Stimulated activated CD8-positive, alpha-beta memory T cell treated with anti-CD3 and anti-CD28 coated beads, Interleukin-4, amount 100 ng/mL, for 24 hours (primary cell): ENCODE measurements at regions not wholly inside any gene's neighbourhood (a gene's known extent, or its start where the extent isn't known, plus 50 kb on each side); places are given as distances from the start of the nearest gene placed in this dataset.
"Not testable (repeated sequence)": the region's sequence is repeated elsewhere in the genome, so short reads cannot be mapped to it uniquely, and the experiment has no call there.

Experiments
- DNase-seq: peaks from one replicate; pipeline ENCODE4 v3.0.0-alpha.2; 2020; ENCODE audit warnings: low read depth

- no peak for DNase-seq
Measured at GRCh38 chr5:87751824-87752223, 339.1 kb upstream of the CCNH start.

- no peak for DNase-seq
Measured at GRCh38 chr5:87746891-87747377, 334.2 kb upstream of the CCNH start.

DNA sequence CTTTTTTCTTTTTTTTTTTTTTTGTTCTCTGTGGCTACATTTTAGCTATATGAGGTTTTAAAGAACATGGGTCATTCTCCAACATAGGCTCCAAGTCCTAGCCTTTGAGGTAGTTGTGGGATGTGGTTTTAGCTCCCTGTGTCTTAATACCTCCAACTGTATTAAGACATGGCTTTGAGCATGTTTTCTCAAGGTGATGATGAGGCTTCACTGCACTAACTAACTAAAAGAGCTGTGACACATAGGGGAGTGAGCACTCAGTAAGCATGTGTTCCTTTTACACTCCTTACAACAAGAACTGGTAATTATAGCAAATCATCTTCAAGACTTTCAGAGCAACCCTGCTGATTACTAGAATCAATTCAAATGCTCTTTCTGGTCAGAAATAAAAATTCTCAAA is 333.6 kb upstream of the CCNH start:
- no peak for DNase-seq

DNA sequence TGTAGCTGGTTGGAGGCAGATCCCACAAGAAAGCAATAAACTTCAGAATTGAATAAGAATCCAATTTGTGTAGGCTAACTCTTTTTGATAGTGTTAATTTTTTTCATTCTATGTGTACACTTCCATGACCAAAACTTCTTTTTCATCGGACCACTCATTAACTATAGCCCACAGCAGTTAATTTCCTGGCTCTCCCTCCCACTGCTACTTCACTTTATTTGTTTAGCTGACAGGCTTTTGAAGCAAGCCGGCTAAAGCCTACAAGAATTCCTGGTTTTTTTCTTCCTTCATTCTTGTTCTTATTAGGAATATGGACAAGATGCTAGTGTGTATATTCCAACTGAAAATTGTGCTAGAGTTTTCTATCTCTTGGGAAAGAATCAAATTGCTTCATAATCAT is 329.2 kb upstream of the CCNH start:
- no peak for DNase-seq

GRCh38 chr5:87735923-87736322 is 323.2 kb upstream of the CCNH start:
- DNase-seq = no peak

DNA sequence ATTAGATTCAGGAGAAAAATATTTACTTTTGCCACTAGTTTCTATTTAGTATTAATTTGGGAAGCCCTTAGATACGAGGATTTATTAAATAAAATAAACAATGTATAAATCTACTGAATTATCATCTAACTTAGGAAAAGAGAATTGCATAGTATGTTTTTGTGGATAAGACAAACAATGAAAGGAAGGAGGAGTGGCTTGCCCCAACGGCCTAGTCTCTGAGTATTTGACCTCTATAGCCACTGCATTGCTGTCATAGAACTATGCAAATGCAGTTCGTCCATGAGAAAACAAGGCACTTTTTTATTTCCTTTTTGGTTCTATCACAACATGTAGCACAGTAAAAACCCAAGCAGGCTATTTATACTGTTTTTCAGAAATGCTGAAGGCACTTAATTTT is 321.2 kb upstream of the CCNH start:
- no peak for DNase-seq

DNA sequence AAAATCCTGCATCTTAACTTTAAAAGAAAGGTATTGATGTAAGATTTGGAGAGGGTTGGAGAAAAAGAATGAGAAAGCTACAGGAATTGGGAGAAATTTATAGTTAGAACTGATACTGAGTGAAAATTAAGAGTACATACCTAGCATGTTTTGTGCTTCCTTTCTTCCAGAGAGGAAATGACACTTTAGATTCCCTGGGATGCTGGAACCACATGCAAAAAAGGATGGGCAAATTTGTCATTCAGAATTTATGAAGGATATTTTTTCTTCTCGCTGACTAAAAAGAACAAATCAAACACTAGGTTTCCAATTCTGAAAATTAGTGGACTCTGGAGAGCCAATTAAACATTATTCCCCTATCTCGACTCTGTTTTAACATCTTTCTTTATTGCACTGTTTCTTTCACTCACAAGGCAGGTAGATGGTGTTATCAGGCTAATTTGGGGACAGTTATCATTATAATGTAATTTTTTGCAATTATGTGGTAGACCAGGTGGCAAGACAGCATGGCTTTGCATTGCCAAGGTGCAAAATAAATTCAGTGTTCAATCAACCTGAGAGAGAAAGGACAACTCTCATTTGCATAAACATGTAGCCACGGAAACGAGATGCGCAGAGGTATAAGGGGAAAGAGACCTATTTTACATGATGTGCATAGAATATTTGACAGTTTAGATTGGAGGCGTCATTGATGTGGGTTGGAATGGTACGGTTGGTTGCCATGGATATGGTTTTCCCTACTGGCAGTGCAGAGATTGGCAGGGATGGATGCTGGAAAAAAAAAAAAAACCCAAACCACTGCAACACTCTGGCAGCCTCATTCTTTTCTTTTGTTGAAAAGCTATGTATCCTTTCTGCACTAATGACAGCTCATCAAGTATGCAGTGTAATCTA is 320.4 kb upstream of the CCNH start:
- no peak for DNase-seq

DNA sequence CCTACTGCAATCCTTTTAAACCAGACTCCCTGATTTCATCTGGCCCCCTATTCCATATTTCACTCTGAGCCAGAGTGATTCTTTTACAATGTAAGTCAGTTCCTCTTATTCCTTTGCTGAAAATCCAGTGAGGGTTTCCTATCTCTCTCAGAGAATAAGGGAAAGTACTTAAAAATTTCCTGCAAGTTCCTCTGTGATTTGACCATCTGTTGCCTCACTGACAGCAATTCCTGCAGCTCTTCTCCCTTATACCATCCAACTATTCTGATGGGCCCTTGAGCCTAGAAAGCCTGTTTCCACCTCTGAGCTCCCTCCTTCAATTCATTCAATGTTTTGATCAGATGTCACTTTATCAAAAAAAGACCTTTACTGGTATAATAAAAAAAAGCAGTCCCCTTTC is 317.1 kb upstream of the CCNH start:
- no peak for DNase-seq

DNA sequence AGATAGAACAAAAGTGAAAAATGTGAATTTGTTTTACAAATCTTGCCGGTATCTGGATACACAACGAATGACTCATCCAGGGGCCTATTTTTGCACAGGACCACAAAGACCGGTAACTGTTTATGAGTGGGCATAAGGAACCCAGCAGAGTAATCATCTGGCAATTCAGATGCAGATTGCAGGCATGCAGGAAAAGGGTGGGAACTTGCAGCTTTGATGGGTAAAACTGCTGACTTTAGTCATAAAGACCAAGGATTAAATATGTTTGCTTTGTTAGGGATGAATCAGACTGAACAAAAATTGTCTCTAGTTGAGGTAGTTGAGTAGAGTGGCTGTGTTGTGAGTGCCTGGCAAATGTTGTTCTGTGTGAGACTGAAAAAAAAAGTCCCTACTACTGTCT is 309.6 kb upstream of the CCNH start:
- no peak for DNase-seq

- not testable (repeated sequence) for DNase-seq
Measured at GRCh38 chr5:87718224-87718925, 305.6 kb upstream of the CCNH start.

DNA sequence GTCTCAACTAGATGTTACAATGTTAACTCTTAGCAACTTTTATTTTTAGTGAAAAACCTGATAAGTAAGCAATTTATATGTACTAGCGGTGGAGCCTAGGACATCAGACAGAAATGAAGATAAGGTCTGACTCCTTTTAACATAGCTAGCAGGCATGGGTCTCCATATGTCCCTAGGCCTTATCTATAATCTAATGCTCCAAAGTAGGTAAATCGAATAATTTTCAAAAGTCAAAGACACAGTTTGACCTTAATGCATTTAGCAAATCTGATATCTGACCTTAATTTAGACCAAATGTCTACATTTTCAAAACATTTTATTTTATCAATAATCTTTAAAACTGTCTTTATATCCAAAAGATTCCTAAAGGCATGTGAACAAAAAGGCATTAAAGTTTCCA is 305.0 kb upstream of the CCNH start:
- DNase-seq = no peak

GRCh38 chr5:87705876-87706275 is 293.1 kb upstream of the CCNH start:
- no peak for DNase-seq

DNA sequence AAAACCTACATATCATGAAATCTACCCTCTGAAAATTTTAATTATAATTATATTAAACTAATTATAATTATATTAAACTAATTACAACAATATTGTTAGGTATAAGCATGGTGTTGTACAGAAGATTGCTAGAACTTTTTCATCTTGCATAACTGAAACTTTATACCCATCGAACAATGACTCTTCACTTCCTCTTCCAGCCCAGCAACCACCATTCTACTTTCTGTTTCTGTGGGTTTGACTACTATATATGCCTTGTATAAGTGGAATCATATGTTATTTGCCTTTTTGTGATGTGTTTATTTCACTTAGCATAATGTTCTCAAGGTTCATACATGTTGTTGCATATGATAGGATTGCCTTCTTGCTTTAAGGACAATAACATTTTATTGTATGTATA is 274.2 kb upstream of the CCNH start:
- DNase-seq = no peak

GRCh38 chr5:87686018-87686417 is 273.3 kb upstream of the CCNH start:
- DNase-seq = no peak

GRCh38 chr5:87674235-87674634 is 261.5 kb upstream of the CCNH start:
- no peak for DNase-seq

DNA sequence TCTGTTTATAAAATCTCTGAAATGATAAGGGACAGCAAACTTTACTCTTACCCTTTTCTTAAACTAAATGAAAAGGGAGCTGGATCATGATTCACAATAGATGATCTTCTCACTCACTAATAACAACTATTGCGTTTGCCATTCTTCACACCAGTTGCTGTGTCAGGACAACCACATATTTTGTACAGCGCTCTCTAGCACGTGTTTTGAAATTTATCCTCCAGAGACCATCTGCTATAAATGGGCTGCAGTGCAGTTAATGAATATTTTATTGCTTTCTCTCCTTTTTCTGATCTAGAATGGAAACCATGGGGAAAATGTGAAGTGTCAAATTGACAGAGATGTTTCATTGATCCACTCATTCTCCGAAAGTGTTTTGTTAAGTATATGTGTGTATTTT is 258.4 kb upstream of the CCNH start:
- DNase-seq = no peak

DNA sequence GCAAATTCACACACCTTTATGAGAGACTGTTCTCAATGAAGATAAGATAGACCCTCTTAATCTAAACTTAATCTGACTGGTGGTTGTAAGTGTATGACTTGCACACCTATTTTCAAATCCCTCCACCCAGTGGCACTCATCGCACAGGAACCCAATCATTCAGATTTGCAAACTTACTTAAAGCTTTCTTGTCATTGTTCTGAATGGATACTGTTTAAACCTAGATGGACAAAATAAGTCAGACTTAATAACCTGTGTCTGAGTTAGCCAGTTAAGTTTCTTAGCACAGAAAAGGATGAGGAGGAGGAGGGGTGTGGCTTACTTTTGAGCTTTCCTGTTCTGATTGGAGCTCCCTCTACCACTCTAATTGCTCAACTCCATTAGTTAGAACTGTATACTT is 252.4 kb upstream of the CCNH start:
- DNase-seq = no peak

DNA sequence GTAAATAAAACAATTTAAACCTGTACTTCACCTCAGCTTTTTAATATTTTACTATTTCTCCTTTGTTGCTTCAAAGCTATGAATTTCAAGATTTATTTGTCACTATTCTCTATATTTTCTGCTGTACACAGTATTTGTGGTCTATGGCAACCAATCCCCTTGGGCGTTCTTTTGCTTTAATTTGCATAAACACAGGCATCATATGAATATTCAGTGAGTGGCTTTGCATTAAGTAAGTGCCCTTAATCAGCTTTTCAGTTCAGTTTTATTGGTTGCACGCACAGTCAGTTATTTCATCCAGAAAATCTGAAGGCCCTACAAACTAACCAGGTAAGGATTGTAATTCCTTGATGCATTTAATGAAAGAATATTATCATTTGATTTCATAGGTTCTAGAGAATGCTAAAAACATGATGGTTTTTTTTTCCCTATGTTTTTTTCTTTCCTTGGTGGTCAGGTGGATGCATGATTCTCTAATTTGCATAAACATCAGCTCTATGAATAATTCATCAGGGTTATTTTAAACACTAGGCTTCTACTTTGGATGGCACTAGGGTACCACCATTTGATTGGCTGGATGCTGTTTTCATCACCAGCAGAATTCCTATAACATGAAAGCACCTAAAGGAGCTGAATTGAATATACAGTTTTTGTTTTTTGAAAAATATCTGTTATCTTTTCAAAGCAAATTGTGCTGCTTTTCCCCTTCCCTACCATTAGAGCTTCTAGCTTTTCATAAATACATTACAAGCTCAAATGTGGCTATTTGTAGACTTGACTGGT is 249.2 kb upstream of the CCNH start:
- no peak for DNase-seq

DNA sequence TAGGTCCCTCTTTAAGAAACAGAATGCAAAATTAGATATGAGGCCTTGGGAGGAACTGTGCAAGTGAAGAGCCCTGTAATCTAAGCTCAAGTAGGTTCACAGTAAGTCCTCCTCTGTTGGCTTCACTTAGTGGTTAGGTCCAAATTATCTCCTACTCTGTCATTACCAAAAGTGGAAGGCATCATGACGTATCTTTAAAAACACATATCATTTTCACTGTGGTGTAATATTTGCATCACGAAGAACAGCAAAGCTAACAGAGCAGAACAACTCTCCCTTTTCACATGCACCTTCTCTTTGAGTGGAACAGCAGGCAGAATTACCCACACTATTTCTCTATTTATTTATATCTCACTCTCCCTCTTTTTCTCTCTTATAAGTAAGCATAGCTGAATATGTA is 240.5 kb upstream of the CCNH start:
- no peak for DNase-seq

DNA sequence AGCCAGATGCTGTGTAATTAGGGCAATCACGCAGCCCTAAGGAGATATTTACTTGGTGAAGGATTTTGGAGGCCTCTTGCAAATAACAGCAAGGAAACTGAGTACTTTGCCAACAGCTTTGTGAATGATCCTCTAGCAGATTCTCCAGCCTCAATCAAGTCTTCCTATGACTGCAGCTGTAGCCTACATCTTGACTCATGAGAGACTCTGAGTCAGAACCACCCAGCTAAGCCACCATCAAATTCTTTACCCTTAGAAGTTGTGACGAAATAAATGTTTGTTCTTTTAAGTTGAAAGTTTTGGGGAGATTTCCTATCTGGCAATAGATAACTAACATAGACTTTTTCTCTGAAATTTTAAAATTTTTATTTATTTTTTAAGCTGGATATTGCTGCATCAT is 237.6 kb upstream of the CCNH start:
- no peak for DNase-seq

- DNase-seq = no peak
Measured at GRCh38 chr5:87649455-87649854, 236.7 kb upstream of the CCNH start.

GRCh38 chr5:87645224-87645623 is 232.5 kb upstream of the CCNH start:
- no peak for DNase-seq

DNA sequence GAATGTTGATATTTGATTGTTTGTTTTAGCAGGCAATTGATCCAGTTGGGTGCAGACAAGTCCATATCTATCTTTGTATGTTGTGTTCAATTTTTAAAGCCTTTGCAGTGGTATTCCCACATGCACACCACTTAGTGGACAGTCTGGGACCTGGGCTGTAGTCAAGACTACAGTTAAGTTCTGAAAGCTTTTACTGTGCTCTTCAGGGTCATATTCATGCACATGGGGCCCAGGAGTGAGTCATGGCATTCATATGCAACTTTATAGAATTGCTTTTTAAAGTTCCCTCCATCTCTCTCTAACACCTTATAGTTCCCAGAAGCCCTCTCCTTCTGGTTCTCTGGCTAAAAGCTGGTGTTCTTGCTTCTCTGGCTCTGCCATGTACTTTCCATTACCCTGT is 228.2 kb upstream of the CCNH start:
- no peak for DNase-seq
